NCI-H69 (cell line): ENCODE measurements at regions not wholly inside any gene's neighbourhood (a gene's known extent, or its start where the extent isn't known, plus 50 kb on each side); places are given as distances from the start of the nearest gene placed in this dataset.
"Not testable (repeated sequence)": the region's sequence is repeated elsewhere in the genome, so short reads cannot be mapped to it uniquely, and the experiment has no call there.

Source experiments
- DNase-seq: peaks from one replicate; lab custom pipeline; 2025; lab: John Stamatoyannopoulos, UW

DNA sequence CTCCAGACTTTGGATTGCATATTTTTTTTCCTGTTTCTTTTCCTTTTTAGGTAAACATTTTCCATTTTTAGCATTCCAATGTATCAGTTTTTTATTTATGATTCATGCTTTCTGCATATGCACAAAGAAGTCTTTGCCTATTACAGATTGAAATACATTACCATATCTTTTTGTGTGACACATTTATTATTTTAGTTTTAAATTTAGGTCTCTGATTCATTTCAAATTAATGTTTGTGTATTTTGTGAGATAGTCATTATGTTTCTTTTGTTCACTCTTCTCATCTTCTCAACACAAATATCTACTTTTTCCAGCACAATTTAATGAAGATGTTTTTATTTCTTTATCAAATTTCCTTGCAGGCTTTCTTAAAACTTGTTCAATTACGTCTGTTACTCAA, 838.0 kb upstream of the CDH18 start:
- DNase-seq, result not testable (repeated sequence)

DNA sequence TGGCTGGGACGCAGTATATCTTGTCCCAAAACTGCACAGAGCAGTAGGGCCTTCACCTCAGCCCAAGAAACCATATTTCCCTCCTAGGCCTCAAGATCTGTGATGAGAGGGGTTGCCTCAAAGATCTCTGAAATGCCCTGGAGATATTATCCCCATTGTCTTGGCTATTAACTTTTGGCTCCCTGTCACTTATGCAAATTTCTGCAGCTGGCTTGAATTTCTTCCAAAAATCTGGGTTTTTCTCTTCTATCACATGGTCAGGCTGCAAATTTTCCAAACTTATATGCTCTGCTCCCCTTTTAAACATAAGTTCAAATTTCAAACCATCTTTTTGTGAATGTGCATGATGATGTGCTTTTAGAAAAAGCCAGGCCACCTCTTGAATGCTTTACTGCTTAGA, 809.2 kb upstream of the CDH18 start:
- not testable (repeated sequence) for DNase-seq

DNA sequence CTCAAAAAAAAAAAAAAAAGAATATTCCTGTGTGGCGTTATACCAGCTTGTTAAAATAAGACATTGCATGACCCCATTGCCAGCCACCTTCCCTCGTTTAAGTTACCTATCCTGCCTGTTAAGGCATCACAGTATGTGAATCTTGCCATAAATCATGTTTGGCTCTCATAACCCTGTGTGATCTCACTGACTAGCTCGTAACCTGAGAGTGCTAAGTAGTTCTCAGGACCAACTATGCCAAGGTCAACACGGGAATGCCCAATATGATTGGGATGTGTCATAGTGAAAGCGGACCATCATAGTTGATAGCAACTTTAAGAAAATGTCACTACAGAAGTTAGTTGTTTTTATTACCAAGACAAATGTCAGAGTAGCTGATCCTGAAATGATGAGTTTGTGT, 796.8 kb upstream of the CDH18 start:
- DNase-seq, result not testable (repeated sequence)

DNA sequence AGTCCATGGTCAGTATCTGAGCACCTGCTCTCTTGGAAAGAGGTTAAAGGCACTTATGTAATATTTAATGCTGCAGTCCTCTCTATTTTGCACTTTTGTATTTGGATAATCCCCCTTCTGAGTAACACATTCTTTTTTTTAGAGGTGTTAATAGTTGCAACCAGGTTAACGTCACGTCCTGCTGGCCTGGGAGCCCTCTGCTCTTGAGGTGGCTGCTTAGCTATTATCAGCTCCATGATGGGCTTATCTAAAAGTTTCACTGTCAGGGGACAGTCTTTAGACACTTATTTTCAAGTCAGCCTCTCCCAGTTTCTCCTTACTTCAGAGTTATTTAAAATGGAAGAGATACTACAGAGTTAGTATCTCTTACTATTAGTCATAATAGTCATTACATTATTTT, 795.5 kb upstream of the CDH18 start:
- not testable (repeated sequence) for DNase-seq

DNA sequence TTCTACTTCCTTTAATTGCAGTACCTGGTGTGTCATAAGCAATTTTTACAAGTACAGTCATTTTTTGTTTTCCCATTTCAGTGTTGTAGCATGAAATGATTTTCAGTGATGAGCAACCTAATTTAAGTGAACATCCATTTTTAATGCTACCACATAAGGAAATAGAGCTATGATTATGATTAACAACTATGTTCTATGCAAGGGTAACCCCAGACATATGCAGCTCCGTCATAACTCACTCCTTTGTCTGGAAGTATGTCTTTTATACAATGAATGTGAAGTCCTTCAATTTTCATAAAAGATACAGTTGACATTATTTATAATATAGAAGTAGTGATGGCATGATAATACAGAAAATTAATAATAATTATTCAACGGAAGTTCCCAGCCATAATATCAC, 783.3 kb upstream of the CDH18 start:
- not testable (repeated sequence) for DNase-seq

DNA sequence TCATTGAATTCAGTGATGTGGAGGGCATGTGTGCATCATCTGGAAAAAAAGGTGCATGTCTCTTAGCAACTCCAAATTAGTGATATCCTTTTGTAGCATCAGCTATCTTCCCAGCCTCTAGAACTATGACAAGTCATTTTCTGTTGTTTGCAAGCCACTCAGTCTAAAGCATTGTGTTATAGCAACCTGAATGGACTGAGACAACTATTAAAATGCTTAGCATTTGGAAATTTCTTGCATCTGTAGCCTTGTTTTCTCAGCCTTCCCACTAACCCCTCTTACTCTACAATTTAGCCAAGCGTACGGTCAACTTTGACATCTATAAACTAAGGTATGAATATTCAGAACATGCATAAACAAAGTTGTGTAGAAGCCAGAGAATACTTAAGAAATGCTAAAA, 777.1 kb upstream of the CDH18 start:
- DNase-seq, result not testable (repeated sequence)

DNA sequence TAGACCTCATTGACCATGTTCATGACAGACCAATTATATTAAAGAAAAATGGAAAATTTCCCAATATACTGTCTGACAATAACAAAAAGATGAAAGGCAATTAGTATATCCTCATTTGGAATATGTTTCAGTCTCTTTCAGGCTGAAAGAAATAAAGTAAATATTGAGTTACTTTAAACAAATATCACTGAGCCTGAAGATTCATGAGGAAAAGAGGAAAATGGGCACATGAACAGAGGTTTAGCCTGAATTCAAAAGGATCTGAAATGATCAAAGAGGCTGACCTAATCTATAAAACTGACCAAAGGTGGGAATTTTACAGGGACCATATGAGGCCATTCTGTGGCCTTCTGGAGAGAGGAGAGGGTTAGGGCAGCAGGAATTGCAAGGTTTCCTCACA, 771.5 kb upstream of the CDH18 start:
- not testable (repeated sequence) for DNase-seq

DNA sequence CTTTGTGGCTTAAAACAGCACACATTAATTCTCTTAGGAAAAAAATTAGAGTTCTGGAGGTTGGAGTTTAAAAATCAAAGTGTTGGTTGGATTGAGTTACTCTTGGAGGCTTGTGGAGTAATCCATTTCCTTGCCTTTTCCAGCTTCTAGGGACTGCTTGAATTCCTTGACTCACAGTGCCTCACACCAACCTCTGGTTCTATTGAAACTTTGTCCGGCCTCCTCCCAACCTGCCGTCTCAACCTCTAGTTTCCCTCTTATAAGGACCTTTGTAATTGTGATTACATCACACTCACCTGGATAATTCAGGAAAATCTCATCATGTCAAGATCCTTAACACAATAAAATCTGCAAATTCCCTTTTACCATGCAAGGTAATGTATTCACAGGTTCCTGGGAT, 764.2 kb upstream of the CDH18 start:
- DNase-seq, result not testable (repeated sequence)

DNA sequence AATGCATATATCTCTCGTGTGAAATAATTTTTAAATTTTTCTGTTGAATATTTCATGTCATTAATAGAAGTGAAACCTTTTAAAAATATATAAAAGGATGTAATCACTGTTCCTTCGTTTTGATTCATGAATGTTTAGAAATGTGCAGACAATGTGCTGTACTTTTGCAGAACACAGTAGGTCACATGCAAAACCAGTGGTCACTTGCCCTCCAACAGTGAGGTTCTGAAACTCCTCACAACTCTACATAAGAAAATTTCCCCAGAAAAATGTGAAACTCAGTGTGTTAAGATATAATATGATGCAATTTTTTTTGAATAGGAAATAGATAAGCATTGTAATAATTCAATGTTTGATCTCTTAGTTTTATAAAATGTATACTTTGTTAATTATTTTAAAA, 747.7 kb upstream of the CDH18 start:
- not testable (repeated sequence) for DNase-seq

DNA sequence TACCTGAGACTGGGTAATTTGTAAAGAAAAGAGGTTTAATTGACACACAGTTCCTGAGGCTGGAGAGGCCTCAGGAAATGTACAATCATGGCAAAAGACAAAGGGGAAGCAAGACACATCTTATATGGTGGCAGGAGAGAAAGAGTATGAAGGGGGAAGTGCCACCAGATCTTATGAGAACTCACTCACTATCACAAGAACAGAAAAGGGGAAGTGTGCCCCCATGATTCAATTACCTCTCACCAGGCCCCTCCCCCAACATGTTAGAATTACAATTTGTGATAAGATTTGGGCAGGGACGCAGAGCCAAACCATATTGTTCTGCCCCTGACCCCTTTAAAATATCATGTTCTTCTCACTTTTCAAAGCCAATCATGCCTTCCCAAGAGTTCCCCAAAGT, 744.2 kb upstream of the CDH18 start:
- DNase-seq, result not testable (repeated sequence)

DNA sequence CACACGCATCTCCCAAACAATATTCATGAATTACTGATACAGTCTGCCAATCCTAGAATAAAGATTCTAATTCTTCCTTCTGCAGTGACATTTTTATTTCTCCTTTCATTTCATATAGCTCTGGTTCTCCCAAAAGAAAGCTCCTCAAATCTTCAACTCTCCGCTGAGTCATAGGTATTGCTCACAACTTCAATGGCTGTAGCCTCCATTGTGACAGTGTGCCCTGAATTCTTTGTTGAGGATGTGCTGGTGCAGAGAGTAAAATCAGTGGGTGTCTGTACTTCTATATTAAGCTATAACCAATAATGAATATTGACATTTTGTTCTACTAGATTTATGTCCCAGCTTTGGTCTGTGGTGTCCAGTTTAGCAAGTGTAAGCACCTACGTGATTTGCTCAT, 733.3 kb upstream of the CDH18 start:
- not testable (repeated sequence) for DNase-seq

DNA sequence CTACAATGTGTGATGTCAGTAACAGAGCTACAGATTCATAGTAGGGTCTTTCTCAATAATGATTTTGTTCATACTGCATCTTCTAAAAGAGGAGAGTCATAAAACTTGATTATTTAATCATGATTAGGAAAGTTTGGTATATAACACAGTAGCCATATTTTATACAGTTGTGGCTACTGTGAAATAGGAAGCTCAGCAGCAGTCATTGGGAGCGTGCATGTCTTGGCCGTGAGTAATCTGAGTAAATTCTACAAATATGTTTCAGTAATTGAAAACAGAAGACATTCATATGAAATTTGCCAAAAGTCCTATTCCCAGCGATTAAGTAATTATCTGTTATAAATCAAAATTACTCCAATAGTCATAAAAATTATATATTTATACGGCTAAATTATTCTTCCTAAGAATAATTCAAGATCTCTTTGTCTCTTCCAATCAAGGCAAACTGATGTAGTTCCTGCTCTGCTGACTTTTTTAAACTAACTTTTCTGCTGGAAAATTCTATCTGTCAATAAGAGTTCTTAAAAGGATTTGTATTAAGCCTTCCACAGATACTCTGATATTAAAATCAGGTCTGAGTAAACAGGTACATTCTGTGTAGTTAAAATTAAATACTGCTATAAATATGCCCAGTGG, 723.6 kb upstream of the CDH18 start:
- not testable (repeated sequence) for DNase-seq

DNA sequence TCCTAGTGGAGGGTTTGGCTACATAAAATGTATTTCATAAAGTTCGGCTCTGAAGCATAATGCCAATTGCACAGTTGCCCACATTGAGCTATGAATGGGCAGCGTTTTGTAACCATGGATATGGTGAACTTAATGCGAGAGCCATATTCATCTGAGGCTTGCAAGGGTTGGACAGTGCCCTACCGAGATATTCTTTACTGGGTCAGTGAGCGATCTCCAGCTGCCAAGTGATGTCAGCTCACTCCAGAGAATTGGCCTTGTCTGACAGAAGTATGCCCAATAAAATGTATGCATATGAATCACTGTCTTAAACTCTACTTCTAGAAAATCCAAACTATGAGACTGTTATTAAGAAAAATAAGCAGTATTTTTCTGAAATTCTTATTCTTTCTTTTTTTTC, 719.6 kb upstream of the CDH18 start:
- DNase-seq, result not testable (repeated sequence)

DNA sequence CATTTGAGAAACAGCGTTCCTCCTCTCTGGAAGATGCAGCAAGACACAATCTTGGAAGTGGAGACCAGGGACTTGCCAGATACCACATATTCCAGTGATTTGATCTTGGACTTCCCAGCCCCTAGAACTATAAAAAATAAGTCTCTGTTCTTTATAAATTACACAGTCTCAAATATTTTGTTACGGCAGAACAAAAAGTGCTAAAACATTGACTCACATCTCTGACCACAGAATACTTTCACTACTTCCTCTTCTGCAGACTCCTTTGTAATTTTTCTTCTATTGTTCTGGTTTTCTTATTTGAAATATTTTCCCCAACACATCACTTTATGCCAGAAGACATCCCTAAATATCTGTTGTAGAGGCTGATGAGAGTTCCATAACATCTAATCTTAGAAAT, 706.1 kb upstream of the CDH18 start:
- no peak for DNase-seq

DNA sequence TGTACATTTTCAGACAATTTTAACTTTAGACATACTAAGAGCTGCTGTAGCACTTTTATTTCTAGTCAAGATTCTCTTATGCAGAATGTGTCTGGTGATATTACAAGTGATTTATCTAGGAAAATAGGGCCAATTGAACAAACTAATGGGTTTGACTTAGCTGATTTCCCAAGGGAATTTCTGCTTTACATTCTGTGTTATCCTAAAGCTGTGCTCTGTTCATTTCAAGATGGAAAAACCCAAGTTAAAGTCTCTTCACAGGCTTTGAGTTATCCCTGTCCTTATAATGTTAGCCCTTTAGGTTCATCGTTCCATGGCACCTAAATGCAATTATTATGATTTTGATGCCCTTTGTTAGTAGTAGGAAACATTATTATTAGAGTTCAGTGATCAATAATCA, 704.9 kb upstream of the CDH18 start:
- no peak for DNase-seq

DNA sequence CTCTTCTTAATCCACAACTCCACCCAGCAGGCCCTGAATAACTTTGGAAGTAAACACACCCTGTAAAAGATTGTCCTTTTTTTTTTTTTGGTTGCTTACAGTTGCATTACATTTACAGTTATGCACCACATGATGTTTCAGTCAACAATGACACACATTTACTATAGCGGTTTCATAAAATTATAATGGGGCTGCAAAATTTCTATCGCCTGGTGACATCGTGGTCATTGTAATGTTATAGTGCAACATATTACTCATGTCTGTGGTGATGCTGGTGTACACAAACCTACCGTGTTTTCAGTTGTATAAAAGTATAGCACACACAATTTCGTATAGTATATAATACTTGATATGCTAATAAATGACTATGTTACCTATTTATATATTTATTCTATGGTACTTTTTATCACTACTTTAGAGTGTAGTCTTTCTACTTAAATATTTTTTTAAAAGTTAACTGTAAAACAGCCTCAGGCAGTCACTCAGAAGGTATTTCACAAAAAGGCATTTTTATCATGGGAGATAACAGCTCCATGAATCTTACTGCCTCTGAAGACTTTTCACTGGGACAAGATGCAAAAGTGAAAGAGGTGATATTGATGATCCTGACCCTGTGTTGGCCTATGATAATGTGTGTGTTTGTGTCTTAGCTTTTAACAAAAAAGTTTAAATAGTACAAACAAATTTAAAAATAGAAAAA, 695.4 kb upstream of the CDH18 start:
- DNase-seq, result no peak

DNA sequence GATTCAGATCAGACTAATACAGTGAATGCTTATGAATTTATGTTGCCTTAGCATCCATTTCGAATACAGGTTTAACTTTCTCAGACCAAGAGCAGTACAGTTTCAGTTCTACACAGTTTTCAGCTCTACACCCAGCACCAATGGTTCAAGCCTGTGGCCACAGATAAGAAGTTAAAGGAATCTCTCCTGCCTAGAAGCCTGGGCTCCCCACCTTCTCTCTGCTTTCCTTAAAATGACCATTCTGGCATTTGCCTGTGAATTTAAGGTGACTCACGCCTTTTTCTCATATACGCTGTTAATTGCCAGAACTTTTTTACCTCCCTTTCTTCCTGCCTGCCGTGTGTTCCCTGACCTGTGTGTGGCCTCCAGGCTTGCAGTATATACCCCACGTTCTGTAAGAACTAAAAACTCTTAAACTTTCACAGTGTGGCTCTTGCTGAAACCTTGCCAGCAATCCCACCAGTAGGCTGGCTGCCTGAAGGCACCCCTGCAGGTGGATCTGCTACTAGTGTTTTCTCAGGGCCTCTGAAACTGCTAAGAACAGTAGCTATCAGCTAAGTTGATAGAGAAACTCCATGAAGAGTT, 692.8 kb upstream of the CDH18 start:
- no peak for DNase-seq

DNA sequence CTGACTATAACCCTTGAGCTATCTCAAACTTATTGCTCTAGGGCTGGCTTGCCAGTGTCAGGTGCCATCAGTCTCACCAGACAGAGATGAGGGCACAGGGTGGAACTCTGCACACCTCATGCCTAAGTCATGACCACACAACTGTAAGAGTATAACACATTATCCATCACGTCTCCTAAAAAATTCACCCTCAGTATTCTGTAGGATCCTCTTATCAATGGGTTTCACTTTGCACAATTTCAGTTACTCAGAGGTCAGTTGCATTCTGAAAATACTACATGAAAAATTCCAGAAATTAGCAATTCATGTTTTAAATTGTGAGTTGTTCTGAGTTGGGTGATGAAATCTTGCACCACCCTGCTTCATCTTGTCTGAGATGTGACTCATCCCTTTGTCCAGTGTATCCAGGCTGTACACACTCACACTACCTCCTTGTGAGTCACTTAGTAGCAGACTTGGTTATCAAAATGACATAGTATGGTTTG, 690.9 kb upstream of the CDH18 start:
- peak; percentile 43 for DNase-seq

DNA sequence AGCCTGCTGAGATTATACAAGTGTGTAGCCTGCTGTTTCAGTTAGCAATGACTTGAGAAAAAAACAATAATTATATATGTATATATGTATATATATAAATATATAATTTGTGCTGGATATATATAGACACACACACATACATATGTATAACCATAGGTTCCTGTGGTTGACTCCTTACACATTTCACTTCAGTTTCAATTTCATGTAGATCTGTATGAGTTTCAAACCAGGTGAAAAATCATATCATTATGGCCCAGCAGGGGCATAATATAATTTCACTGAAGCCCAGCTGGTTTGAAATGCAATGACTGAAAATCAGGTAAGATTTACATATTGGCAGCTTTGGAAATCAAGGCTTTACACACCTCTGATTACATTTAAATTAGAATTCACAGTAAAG, 690.4 kb upstream of the CDH18 start:
- no peak for DNase-seq

DNA sequence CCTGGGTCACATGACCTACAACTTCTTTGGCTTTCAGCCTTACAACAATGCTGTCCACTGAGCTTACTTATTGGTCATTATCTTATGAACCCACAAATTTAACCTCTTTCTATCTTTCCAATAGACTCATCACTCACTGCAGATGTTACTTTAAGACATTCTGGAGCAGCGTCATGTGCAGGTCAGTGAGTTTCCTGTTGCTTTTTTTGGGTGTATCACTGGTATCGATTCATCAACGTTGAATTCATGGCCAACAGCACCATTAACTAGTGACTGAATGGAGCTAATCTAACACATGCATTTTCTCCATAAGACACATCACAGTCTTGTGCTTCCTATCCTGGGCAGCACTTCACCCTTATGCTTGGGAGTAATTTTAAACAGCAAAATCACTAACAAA, 672.6 kb upstream of the CDH18 start:
- no peak for DNase-seq

DNA sequence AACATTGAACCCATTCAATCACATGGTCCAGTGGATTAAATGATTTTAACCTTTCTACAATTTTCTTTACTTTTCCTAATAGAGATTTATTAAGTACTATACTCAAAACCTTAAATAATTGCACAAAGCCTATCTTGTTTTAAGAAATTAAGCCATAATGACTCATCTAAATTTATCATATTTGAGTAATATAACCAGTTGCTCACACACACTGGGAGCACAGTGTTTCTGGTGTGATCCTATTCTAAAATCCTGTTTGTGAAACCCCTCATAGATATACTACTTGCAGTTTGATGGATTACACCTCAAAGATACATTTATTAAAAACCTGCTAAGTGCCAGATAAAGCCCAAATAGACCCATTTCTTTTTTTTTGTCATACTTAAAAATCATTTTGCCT, 668.3 kb upstream of the CDH18 start:
- no peak for DNase-seq

DNA sequence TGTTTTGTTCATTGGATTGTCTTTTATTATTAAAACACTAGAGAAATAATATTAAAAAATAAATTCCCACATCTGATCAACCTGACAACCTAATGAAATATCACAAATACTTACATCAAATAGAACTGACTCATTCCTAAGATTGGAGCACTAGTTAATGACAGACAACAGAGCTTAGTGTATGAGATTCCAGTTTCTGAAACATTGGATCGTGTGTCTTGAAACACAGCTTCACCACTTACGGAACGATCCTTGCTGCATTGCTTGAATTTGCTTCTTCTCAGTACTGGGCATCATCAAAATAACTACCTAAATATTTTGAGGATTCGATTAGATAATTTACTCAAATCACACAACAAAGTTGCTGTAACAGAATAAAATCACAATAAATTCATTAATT, 667.2 kb upstream of the CDH18 start:
- DNase-seq, result no peak

DNA sequence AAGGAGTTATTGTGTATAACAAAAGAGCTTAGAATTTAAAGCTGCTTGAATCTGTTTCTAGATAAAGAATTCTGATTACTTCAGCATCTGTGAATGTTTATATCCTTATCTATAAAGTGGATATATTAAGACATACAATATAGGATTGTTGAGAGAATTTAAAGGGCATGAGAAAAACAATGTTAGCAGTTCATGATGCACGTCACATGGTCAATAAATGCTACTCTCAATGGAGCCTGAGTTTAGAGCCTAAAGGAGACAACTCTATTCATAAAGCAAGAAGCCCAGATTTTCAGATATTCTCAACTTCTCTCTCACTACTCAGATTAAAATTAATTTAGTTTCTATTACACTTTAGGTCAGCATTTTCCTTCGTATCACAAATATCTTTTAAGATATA, 666.7 kb upstream of the CDH18 start:
- DNase-seq, result no peak
